Endothelial cell of umbilical vein (primary cell): ENCODE measurements at regions not wholly inside any gene's neighbourhood (a gene's known extent, or its start where the extent isn't known, plus 50 kb on each side); places are given as distances from the start of the nearest gene placed in this dataset.

ENCODE experiments used
- CTCF ChIP-seq, 2 donors: IDR thresholded peaks; 1 replicate in 1 of 2; 2 replicates in 1 of 2; pipeline ENCODE4 v1.5.1; 2011; ENCODE audit warnings: low read length in 2 of 2, mild to moderate bottlenecking in 2 of 2, moderate library complexity in 2 of 2, control low read depth in 1 of 2, inconsistent platforms in 1 of 2, low read depth in 1 of 2; ENCODE audit not compliant: insufficient read depth in 1 of 2; ENCODE audit errors: extremely low read depth in 1 of 2
- EZH2 ChIP-seq: IDR thresholded peaks from 2 replicates; pipeline ENCODE4 v1.6.1; 2012; ENCODE audit warnings: borderline replicate concordance, low read depth, mild to moderate bottlenecking, moderate library complexity, low read length, inconsistent platforms; ENCODE audit not compliant: severe bottlenecking
- JUN ChIP-seq: IDR thresholded peaks from 2 replicates; pipeline ENCODE4 v1.6.1; 2011; ENCODE audit warnings: borderline replicate concordance, low read depth; ENCODE audit not compliant: insufficient read length, insufficient read depth
- MAX ChIP-seq: IDR thresholded peaks from 2 replicates; pipeline ENCODE4 v1.6.1; 2011; ENCODE audit not compliant: insufficient read depth, insufficient read length
- POLR2A ChIP-seq: IDR thresholded peaks from 2 replicates; pipeline ENCODE4 v1.6.1; 2012; ENCODE audit warnings: low read depth, mild to moderate bottlenecking, control low read depth, low read length
- POLR2AphosphoS5 ChIP-seq: IDR thresholded peaks from 2 replicates; pipeline ENCODE4 v1.6.1; 2012; ENCODE audit warnings: low read depth, mild to moderate bottlenecking, control low read depth, low read length, moderate library complexity; ENCODE audit not compliant: insufficient read depth

GRCh38 chr3:95277613-95278012, 1214.8 kb downstream of the NSUN3 start:
- no peak for TF ChIP-seq CTCF (IDR thresholded peaks at IDR 0.05; ENCODE audit: extremely low read depth in 1 of 2, insufficient read depth in 1 of 2, low read depth in 1 of 2, low read length in 2 of 2)
- TF ChIP-seq MAX, result no peak
- TF ChIP-seq EZH2, result no peak
- no peak for TF ChIP-seq POLR2AphosphoS5
- TF ChIP-seq POLR2A, result no peak
- TF ChIP-seq JUN, result no peak
